Head of caudate nucleus (tissue), 42 donors: ENCODE measurements at regions not wholly inside any gene's neighbourhood (a gene's known extent, or its start where the extent isn't known, plus 50 kb on each side); places are given as distances from the start of the nearest gene placed in this dataset.
A peak's percentile ranks its signal among the peaks of the same experiment; 100 is the strongest.

Source experiments
- DNase-seq, 42 donors: peaks; one replicate each; pipeline versions ENCODE4 v3.0.0 to v3.0.0-alpha.2; 2020 to 2021; ENCODE audit warnings: mixed read lengths in 7 of 42
- intact Hi-C: fragments of 100-400 bp; cut with DNase I; formaldehyde crosslinking; loops from one replicate; pipeline ENCODE4 v1.15.0; 2022

- intact Hi-C loops = no loop called here
- DNase-seq = peak in 6 of 42 donors; percentile 10 to 40 (median 22)
These were observed 51.4 kb upstream of the HGFAC start for GRCh38 chr4:3390288-3390811.

- peak in 6 of 42 donors; percentile 5 to 32 (median 18) for DNase-seq
- intact Hi-C loops = no loop called here
These were observed 50.3 kb upstream of the HGFAC start for GRCh38 chr4:3391422-3391821.
